IPS DF 19.7 (cell line): ENCODE measurements at regions not wholly inside any gene's neighbourhood (a gene's known extent, or its start where the extent isn't known, plus 50 kb on each side); places are given as distances from the start of the nearest gene placed in this dataset.
A peak's percentile ranks its signal among the peaks of the same experiment; 100 is the strongest.

ENCODE experiments used
- DNase-seq: peaks from one replicate; pipeline ENCODE4 v3.0.0-alpha.2; 2013; ENCODE audit warnings: low read depth, low spot score

- no peak for DNase-seq
Observed at GRCh38 chr4:96675896-96676295, 836.0 kb downstream of the PDHA2 start.

GRCh38 chr4:96676754-96677435 is 837.0 kb downstream of the PDHA2 start:
- DNase-seq = no peak

- no peak for DNase-seq
Observed at GRCh38 chr4:96677499-96677898, 837.6 kb downstream of the PDHA2 start.

GRCh38 chr4:96681218-96681617 is 841.3 kb downstream of the PDHA2 start:
- no peak for DNase-seq

- no peak for DNase-seq
Observed at GRCh38 chr4:96685691-96686090, 845.8 kb downstream of the PDHA2 start.

GRCh38 chr4:96691521-96691920 is 851.6 kb downstream of the PDHA2 start:
- DNase-seq = no peak

GRCh38 chr4:96698831-96699230 is 858.9 kb downstream of the PDHA2 start:
- no peak for DNase-seq

- DNase-seq = peak; percentile 1
Observed at GRCh38 chr4:96703265-96703664, 863.4 kb downstream of the PDHA2 start.

- DNase-seq = no peak
Observed at GRCh38 chr4:96708766-96709165, 868.9 kb downstream of the PDHA2 start.

GRCh38 chr4:96713271-96713850 is 873.5 kb downstream of the PDHA2 start:
- no peak for DNase-seq

- DNase-seq = no peak
Observed at GRCh38 chr4:96729641-96730040, 889.7 kb downstream of the PDHA2 start.

GRCh38 chr4:96730432-96730831 is 890.5 kb downstream of the PDHA2 start:
- no peak for DNase-seq

GRCh38 chr4:96736352-96736889 is 896.5 kb downstream of the PDHA2 start:
- peak; percentile 97 for DNase-seq

- DNase-seq = no peak
Observed at GRCh38 chr4:96739101-96739500, 899.2 kb downstream of the PDHA2 start.

- no peak for DNase-seq
Observed at GRCh38 chr4:96742332-96743014, 902.6 kb downstream of the PDHA2 start.

GRCh38 chr4:96744676-96745075 is 904.8 kb downstream of the PDHA2 start:
- DNase-seq = no peak

GRCh38 chr4:96753216-96753615 is 913.3 kb downstream of the PDHA2 start:
- DNase-seq = no peak

GRCh38 chr4:96755569-96756484 is 915.9 kb downstream of the PDHA2 start:
- DNase-seq = no peak

- no peak for DNase-seq
Observed at GRCh38 chr4:96756584-96756983, 916.7 kb downstream of the PDHA2 start.

GRCh38 chr4:96763546-96763945 is 923.7 kb downstream of the PDHA2 start:
- DNase-seq = no peak

GRCh38 chr4:96766359-96766758 is 926.5 kb downstream of the PDHA2 start:
- no peak for DNase-seq
